ENCODE measurements at regions not wholly inside any gene's neighbourhood (a gene's known extent, or its start where the extent isn't known, plus 50 kb on each side); places are given as distances from the start of the nearest gene placed in this dataset.

GRCh38 chr7:24501009-24501408 is 72.2 kb upstream of the PALS2 start:
- H2AFZ ChIP-seq (ENCODE audit: low read depth), result no peak overlapping the region

GRCh38 chr7:24501443-24502134 is 71.7 kb upstream of the PALS2 start:
- Histone ChIP-seq H4K20me1 (ENCODE audit: insufficient read depth) (no peaks in the 10 kb centered on the region), H3K4me1 (ENCODE audit: low read depth, poor library complexity, severe bottlenecking) (no peaks in the 10 kb centered on the region), H3K4me3 (IDR thresholded peaks at IDR 0.05; ENCODE audit: insufficient read depth, low read depth, low read length) (no peak overlapping the region), H3K9ac (no peak overlapping the region), H3K79me2 (ENCODE audit: insufficient read depth, low read depth) (no peaks in the 10 kb centered on the region), H3K27me3 (ENCODE audit: insufficient read depth, low read depth) (no peaks in the 10 kb centered on the region), H3K27ac (no peak overlapping the region), H2AFZ (ENCODE audit: low read depth) (no peak overlapping the region), H3K4me2 (no peak overlapping the region), H3K36me3 (ENCODE audit: insufficient read depth) (no peaks in the 10 kb centered on the region)
- TF ChIP-seq CTCF (conservative IDR thresholded peaks at IDR 0.05; ENCODE audit: low read depth, low read length), result no peak

More at GRCh38 chr7:24501009-24501408, 72.2 kb upstream of the PALS2 start:
- Histone ChIP-seq H3K4me2 (no peak overlapping the region), H3K4me1 (ENCODE audit: low read depth, poor library complexity, severe bottlenecking) (no peaks in the 10 kb centered on the region), H3K79me2 (ENCODE audit: insufficient read depth, low read depth) (no peaks in the 10 kb centered on the region), H4K20me1 (ENCODE audit: insufficient read depth) (no peaks in the 10 kb centered on the region), H3K9ac (no peak overlapping the region), H3K4me3 (IDR thresholded peaks at IDR 0.05; ENCODE audit: insufficient read depth, low read depth, low read length) (no peak overlapping the region), H3K36me3 (ENCODE audit: insufficient read depth) (no peaks in the 10 kb centered on the region), H3K27ac (no peak overlapping the region), H3K27me3 (ENCODE audit: insufficient read depth, low read depth) (no peaks in the 10 kb centered on the region)
- no peak for TF ChIP-seq CTCF (conservative IDR thresholded peaks at IDR 0.05; ENCODE audit: low read depth, low read length)

GRCh38 chr7:24502135-24502488 is 71.1 kb upstream of the PALS2 start:
- no peaks in the 10 kb centered on the region for H4K20me1 ChIP-seq (ENCODE audit: insufficient read depth)
- H3K27me3 ChIP-seq (ENCODE audit: insufficient read depth, low read depth), result no peaks in the 10 kb centered on the region
- H3K79me2 ChIP-seq (ENCODE audit: insufficient read depth, low read depth), result no peaks in the 10 kb centered on the region
- no peaks in the 10 kb centered on the region for H3K4me1 ChIP-seq (ENCODE audit: low read depth, poor library complexity, severe bottlenecking)
- no peak overlapping the region for H3K4me3 ChIP-seq (IDR thresholded peaks at IDR 0.05; ENCODE audit: insufficient read depth, low read depth, low read length)
- H3K4me2 ChIP-seq, result no peak overlapping the region
- no peak overlapping the region for H3K27ac ChIP-seq
- no peak overlapping the region for H3K9ac ChIP-seq
- TF ChIP-seq CTCF (conservative IDR thresholded peaks at IDR 0.05; ENCODE audit: low read depth, low read length), result no peak
- H2AFZ ChIP-seq (ENCODE audit: low read depth), result no peak overlapping the region
- no peaks in the 10 kb centered on the region for H3K36me3 ChIP-seq (ENCODE audit: insufficient read depth)

GRCh38 chr7:24503506-24503905 is 69.7 kb upstream of the PALS2 start:
- H3K4me3 ChIP-seq (IDR thresholded peaks at IDR 0.05; ENCODE audit: insufficient read depth, low read depth, low read length), result no peak overlapping the region
- H3K9ac ChIP-seq, result no peak overlapping the region
- no peaks in the 10 kb centered on the region for H3K27me3 ChIP-seq (ENCODE audit: insufficient read depth, low read depth)
- no peaks in the 10 kb centered on the region for H3K4me1 ChIP-seq (ENCODE audit: low read depth, poor library complexity, severe bottlenecking)
- no peak for TF ChIP-seq CTCF (conservative IDR thresholded peaks at IDR 0.05; ENCODE audit: low read depth, low read length)
- no peaks in the 10 kb centered on the region for H3K79me2 ChIP-seq (ENCODE audit: insufficient read depth, low read depth)
- H4K20me1 ChIP-seq (ENCODE audit: insufficient read depth), result no peaks in the 10 kb centered on the region
- H3K27ac ChIP-seq, result no peak overlapping the region
- no peak overlapping the region for H2AFZ ChIP-seq (ENCODE audit: low read depth)
- H3K36me3 ChIP-seq (ENCODE audit: insufficient read depth), result no peaks in the 10 kb centered on the region
- no peak overlapping the region for H3K4me2 ChIP-seq

Measured in KMS-11 (cell line).